ENCODE measurements at regions not wholly inside any gene's neighbourhood (a gene's known extent, or its start where the extent isn't known, plus 50 kb on each side); places are given as distances from the start of the nearest gene placed in this dataset.
A peak's percentile ranks its signal among the peaks of the same experiment; 100 is the strongest.

- in situ Hi-C loops (cut with MboI) (loop anchor here (25.0 kb wide), 1 partner anchor 109 kb away; no protein-coding TSS in a partner anchor), intact Hi-C loops (cut with micrococcal nuclease) (no loop called here)
- Histone ChIP-seq H3K36me3 (ENCODE audit: control insufficient read depth, insufficient read depth, low read length) (no peaks in the 10 kb centered on the region), H3K27ac (ENCODE audit: extremely low read depth, low read depth, low read length) (no peak overlapping the region), H3K9me3 (replicated peaks; ENCODE audit: control insufficient read depth, insufficient read depth, low read depth, low read length) (no peaks in the 10 kb centered on the region), H2AFZ (ENCODE audit: low read depth, low read length) (peak overlapping the region; percentile 81), H3K27me3 (ENCODE audit: control insufficient read depth in 2 of 2, insufficient read depth in 2 of 2, low read length in 2 of 2) (peaks cover 0 to 8% of the 10 kb centered on the region in 2 experiments; a peak in 2 of 5 replicates), H3K79me2 (ENCODE audit: control insufficient read depth, insufficient read depth, low read length) (no peaks in the 10 kb centered on the region), H3K4me1 (replicated peaks in 1 of 2; ENCODE audit: control insufficient read depth in 2 of 2, insufficient read depth in 2 of 2, low read length in 2 of 2) (peaks cover 0 to 5% of the 10 kb centered on the region in 2 experiments; a peak in 2 of 5 replicates), H3K4me2 (ENCODE audit: insufficient read depth, low read length) (peak overlapping the region; percentile 44), H4K20me1 (replicated peaks; ENCODE audit: control insufficient read depth, insufficient read depth, low read length) (no peaks in the 10 kb centered on the region), H3K4me3 (no peak overlapping the region), H3K9ac (ENCODE audit: insufficient read depth in 1 of 2, low read depth in 2 of 2, low read length in 2 of 2) (no peak overlapping the region; a peak in 1 of 4 replicates), H3K9me1 (ENCODE audit: control insufficient read depth, insufficient read depth, low read length) (no peaks in the 10 kb centered on the region)
- no peak for TF ChIP-seq CBX8 (IDR thresholded peaks at IDR 0.05; ENCODE audit: borderline replicate concordance, extremely low read depth, low read depth, low read length, poor library complexity, severe bottlenecking)
- TF ChIP-seq RAD21 (CRISPR knock-in tag; conservative IDR thresholded peaks at IDR 0.05 in 1 of 2, IDR thresholded peaks at IDR 0.05 in 1 of 2): peak in 1 of 2 experiments; percentile 27; a peak in 1 of 4 replicates
- TF ChIP-seq FOXK2 (conservative IDR thresholded peaks at IDR 0.05 in 1 of 2, IDR thresholded peaks at IDR 0.05 in 1 of 2; ENCODE audit: low read depth in 2 of 2): peak in 1 of 2 experiments; percentile 52; a peak in 1 of 4 replicates
- peak; percentile 59 to 61 (median 60) for TF ChIP-seq CTCF (IDR thresholded peaks at IDR 0.05 in 2 of 3, conservative IDR thresholded peaks at IDR 0.05 in 1 of 3; ENCODE audit: insufficient read depth in 2 of 3, low read depth in 1 of 3, low read length in 3 of 3)
- no peak for TF ChIP-seq SPI1 (IDR thresholded peaks at IDR 0.05; ENCODE audit: borderline replicate concordance, low read depth, low read length)
- 0 out of 2 replicates have a peak, but pooled peaks have one; percentile 12 for TF ChIP-seq MAFG (tag; conservative IDR thresholded peaks at IDR 0.05)
- peak; percentile 74 for TF ChIP-seq NFE2 (IDR thresholded peaks at IDR 0.05; ENCODE audit: low read depth)
- 0 out of 2 replicates have a peak, but pooled peaks have one; percentile 21 for TF ChIP-seq C11orf30 (IDR thresholded peaks at IDR 0.05; ENCODE audit: low read depth)
- TF ChIP-seq SAP30 (IDR thresholded peaks at IDR 0.05; ENCODE audit: borderline replicate concordance, insufficient read depth, low read depth, low read length, poor library complexity, severe bottlenecking): no peak
- TF ChIP-seq ZC3H4 (CRISPR knock-in tag; IDR thresholded peaks at IDR 0.05; ENCODE audit: borderline replicate concordance): no peak
- TF ChIP-seq MNT (conservative IDR thresholded peaks at IDR 0.05): 0 out of 4 replicates have a peak, but pooled peaks of 1 of the 2 experiments have one; percentile 21
- TF ChIP-seq ZNF316 (IDR thresholded peaks at IDR 0.05): peak; percentile 46; the same call in 1 of the 2 replicates
- FAIRE-seq (peak; percentile 81), ATAC-seq (peak; percentile 99), DNase-seq (ENCODE audit: extremely low read depth in 1 of 4, low spot score in 3 of 4) (peak in 2 of 4 experiments; percentile 51 to 54)
- WGBS (ENCODE audit: insufficient coverage, low coverage, missing lambda C conversion rate): 28% methylated on average over 9 of the region's 9 CpGs
- ChIA-PET CTCF (ENCODE audit: low intra/inter-chr PET ratio) (no interaction called here), POLR2A (interaction anchor here (0.6 kb wide), 1 partner anchor 328 kb away, joined by 3 read pairs; no protein-coding TSS in a partner anchor)
- BruUV-seq (replicated peaks): no TSS peak
These were observed 109.2 kb downstream of the RRM1 start for GRCh38 chr11:4203603-4204360.

Measured in K562 (cell line).